Hepatic stellate cell (primary cell): ENCODE measurements at regions not wholly inside any gene's neighbourhood (a gene's known extent, or its start where the extent isn't known, plus 50 kb on each side); places are given as distances from the start of the nearest gene placed in this dataset.
"Not testable (repeated sequence)": the region's sequence is repeated elsewhere in the genome, so short reads cannot be mapped to it uniquely, and the experiment has no call there.

Source experiments
- DNase-seq: peaks from one replicate; pipeline ENCODE4 v3.0.0; 2011; ENCODE audit warnings: low spot score

DNA sequence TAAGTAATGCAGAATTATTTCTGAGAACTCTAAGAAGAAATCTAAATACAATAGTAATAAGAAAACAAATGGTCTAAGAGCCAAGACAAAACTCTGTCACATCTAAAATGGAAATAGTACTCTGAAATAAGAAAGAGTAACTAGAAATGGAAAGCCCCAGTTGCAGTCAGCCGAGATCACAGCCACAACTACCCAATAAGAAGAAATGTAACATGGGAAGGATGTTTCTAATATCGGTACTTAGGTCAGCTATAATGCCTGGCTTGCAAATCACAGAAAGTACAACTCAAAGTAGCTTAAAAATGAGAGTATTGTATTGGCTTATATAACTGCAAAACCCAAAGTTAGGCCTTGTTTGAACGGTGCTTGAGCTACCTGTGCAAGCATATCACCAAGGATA lies 58.6 kb upstream of the USP25 start:
- no peak for DNase-seq

- not testable (repeated sequence) for DNase-seq
Measured at GRCh38 chr21:15672578-15672977, 57.2 kb upstream of the USP25 start.

GRCh38 chr21:15676935-15677334 lies 52.8 kb upstream of the USP25 start:
- DNase-seq: no peak

DNA sequence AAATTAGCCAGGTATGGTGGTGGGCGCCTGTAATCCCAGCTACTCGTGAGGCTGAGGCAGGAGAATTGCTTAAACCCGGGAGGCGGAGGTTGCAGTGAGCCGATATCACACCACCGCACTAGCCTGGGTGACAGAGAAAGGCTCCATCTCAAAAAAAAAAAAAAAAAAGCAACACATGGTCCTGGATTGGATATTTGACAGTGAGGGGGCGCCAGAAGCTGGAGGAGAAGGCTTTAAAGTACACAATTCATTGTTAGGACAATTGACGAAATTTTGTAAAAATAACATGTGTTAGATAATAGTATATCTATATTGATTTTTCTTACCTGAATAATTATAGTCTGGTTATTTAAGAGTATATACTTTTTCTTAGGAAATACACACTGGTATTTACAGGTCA lies 50.2 kb upstream of the USP25 start:
- DNase-seq: no peak
